OCI-LY1 (cell line): ENCODE measurements at regions not wholly inside any gene's neighbourhood (a gene's known extent, or its start where the extent isn't known, plus 50 kb on each side); places are given as distances from the start of the nearest gene placed in this dataset.

Source experiments
- H2AFZ ChIP-seq: fragments of 200-600 bp; sonication (generic), shearing (Covaris generic); 2 replicates; pipeline ENCODE4 v1.6.0; 2014; ENCODE audit warnings: antibody characterized with exemption, mild to moderate bottlenecking, low read length
- H3F3A ChIP-seq: fragments of 200-600 bp; sonication (generic), shearing (Covaris generic); 2 replicates; pipeline ENCODE4 v1.6.0; 2014; ENCODE audit warnings: mild to moderate bottlenecking, antibody characterized with exemption, low read length, moderate library complexity; ENCODE audit not compliant: insufficient read depth
- H3K27ac ChIP-seq: fragments of 200-600 bp; sonication (generic); 2 replicates; pipeline ENCODE4 v1.5.1; 2014; ENCODE audit warnings: low read length, mixed run types, mild to moderate bottlenecking, low read depth; ENCODE audit not compliant: poor library complexity, severe bottlenecking
- H3K27me3 ChIP-seq: fragments of 200-600 bp; sonication (generic); 2 replicates; pipeline ENCODE4 v1.6.0; 2014; ENCODE audit warnings: antibody characterized with exemption, mild to moderate bottlenecking, low read length, moderate library complexity; ENCODE audit not compliant: insufficient read depth
- H3K36me3 ChIP-seq: fragments of 200-600 bp; sonication (generic); 2 replicates; pipeline ENCODE4 v1.6.1; 2014; ENCODE audit warnings: mild to moderate bottlenecking, antibody characterized with exemption, low read length, moderate library complexity, mixed read lengths; ENCODE audit not compliant: insufficient read depth
- H3K4me1 ChIP-seq: fragments of 200-600 bp; sonication (generic); 2 replicates; pipeline ENCODE4 v1.5.1; 2014; ENCODE audit warnings: mild to moderate bottlenecking, low read length, moderate library complexity; ENCODE audit not compliant: insufficient read depth, severe bottlenecking
- H3K4me2 ChIP-seq: fragments of 200-600 bp; sonication (generic), shearing (Covaris generic); 2 replicates; pipeline ENCODE4 v1.6.1; 2014; ENCODE audit warnings: low read length
- H3K4me3 ChIP-seq: fragments of 200-600 bp; sonication (generic); 2 replicates; pipeline ENCODE4 v1.5.1; 2014; ENCODE audit warnings: low read length, low read depth, mild to moderate bottlenecking, mixed read lengths; ENCODE audit not compliant: poor library complexity, severe bottlenecking
- H3K79me2 ChIP-seq: fragments of 200-600 bp; shearing (Covaris generic); 2 replicates; pipeline ENCODE4 v1.6.1; 2016; ENCODE audit warnings: mixed run types, low read length, mixed read lengths; ENCODE audit not compliant: insufficient read depth
- H3K9ac ChIP-seq: fragments of 200-600 bp; sonication (generic), shearing (Covaris generic); 2 replicates; pipeline ENCODE4 v1.6.1; 2014; ENCODE audit warnings: mild to moderate bottlenecking, low read length, mixed read lengths
- H3K9me2 ChIP-seq: fragments of 200-600 bp; sonication (generic), shearing (Covaris generic); 2 replicates; pipeline ENCODE4 v1.6.1; 2014; ENCODE audit warnings: low read depth, mild to moderate bottlenecking, low read length, mixed read lengths
- H3K9me3 ChIP-seq: fragments of 200-600 bp; shearing (Covaris generic); 2 replicates; pipeline ENCODE4 v1.6.1; 2014; ENCODE audit warnings: low read length, mixed read lengths
- H4K20me1 ChIP-seq: fragments of 200-600 bp; sonication (generic), shearing (Covaris generic); 2 replicates; pipeline ENCODE4 v1.6.0; 2016; ENCODE audit warnings: mild to moderate bottlenecking, low read length; ENCODE audit not compliant: insufficient read depth
- CTCF ChIP-seq: fragments of 200-600 bp; sonication (generic), shearing (Covaris generic); IDR thresholded peaks from 2 replicates; pipeline ENCODE4 v1.5.1; 2017; ENCODE audit warnings: mild to moderate bottlenecking, antibody characterized with exemption, low read length, moderate library complexity, mixed read lengths
- EZH2 ChIP-seq: fragments of 200-600 bp; sonication (generic), shearing (Covaris generic); IDR thresholded peaks from 2 replicates; pipeline ENCODE4 v1.8.0; 2017; ENCODE audit warnings: borderline replicate concordance, mixed run types, mild to moderate bottlenecking, antibody characterized with exemption, low read length, moderate library complexity, mixed read lengths

- H3K27me3 ChIP-seq = no peaks in the 10 kb centered on the region
- H4K20me1 ChIP-seq = no peaks in the 10 kb centered on the region
- no peak overlapping the region for H3K4me2 ChIP-seq
- H3K4me1 ChIP-seq = no peaks in the 10 kb centered on the region
- H3K9me3 ChIP-seq = no peaks in the 10 kb centered on the region
- H2AFZ ChIP-seq = no peak overlapping the region
- H3K9me2 ChIP-seq = no peaks in the 10 kb centered on the region
- H3K36me3 ChIP-seq = no peaks in the 10 kb centered on the region
- H3K4me3 ChIP-seq = no peak overlapping the region
- H3K79me2 ChIP-seq = no peaks in the 10 kb centered on the region
- no peak overlapping the region for H3K9ac ChIP-seq
- no peaks in the 10 kb centered on the region for H3F3A ChIP-seq
- no peak overlapping the region for H3K27ac ChIP-seq
- TF ChIP-seq CTCF (no peak), EZH2 (no peak)
Measured at GRCh38 chr14:38762845-38763244, 340.2 kb downstream of the SEC23A start.

DNA sequence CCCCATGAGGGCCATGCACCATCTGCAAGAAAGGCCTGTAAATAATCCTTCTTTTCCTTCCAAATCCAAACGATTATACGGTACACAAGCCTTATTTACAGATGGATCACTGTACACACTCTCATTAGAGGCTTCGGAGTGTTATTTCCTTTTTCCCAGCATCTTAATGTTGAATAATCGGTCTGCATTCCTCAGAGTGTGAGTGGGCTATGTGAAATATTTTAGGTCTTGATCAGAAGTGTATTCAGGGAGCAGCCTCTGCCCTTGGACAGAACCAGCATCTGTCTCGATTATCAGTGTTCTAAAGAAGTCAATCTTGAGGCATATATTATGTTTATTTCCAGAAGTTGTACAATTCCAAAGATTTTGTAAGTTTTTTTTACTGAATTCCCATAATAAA lies 340.6 kb downstream of the SEC23A start:
- H3K9me2 ChIP-seq = no peaks in the 10 kb centered on the region
- H3K4me3 ChIP-seq = no peak overlapping the region
- no peak overlapping the region for H3K4me2 ChIP-seq
- no peak overlapping the region for H2AFZ ChIP-seq
- H3K4me1 ChIP-seq = no peaks in the 10 kb centered on the region
- H3K9me3 ChIP-seq = no peaks in the 10 kb centered on the region
- H3K79me2 ChIP-seq = no peaks in the 10 kb centered on the region
- no peaks in the 10 kb centered on the region for H4K20me1 ChIP-seq
- H3K27ac ChIP-seq = no peak overlapping the region
- H3K9ac ChIP-seq = no peak overlapping the region
- no peaks in the 10 kb centered on the region for H3K27me3 ChIP-seq
- TF ChIP-seq EZH2 = no peak
- no peak for TF ChIP-seq CTCF
- no peaks in the 10 kb centered on the region for H3F3A ChIP-seq
- no peaks in the 10 kb centered on the region for H3K36me3 ChIP-seq

- Histone ChIP-seq H3K79me2 (no peaks in the 10 kb centered on the region), H2AFZ (no peak overlapping the region), H3K4me3 (no peak overlapping the region), H3K9ac (no peak overlapping the region), H4K20me1 (no peaks in the 10 kb centered on the region), H3K36me3 (no peaks in the 10 kb centered on the region), H3K27ac (no peak overlapping the region), H3K4me1 (no peaks in the 10 kb centered on the region), H3K9me2 (no peaks in the 10 kb centered on the region), H3K4me2 (no peak overlapping the region), H3F3A (no peaks in the 10 kb centered on the region), H3K9me3 (no peaks in the 10 kb centered on the region), H3K27me3 (no peaks in the 10 kb centered on the region)
- TF ChIP-seq CTCF = no peak
- TF ChIP-seq EZH2 = no peak
Measured at GRCh38 chr14:38761033-38761432, 342.0 kb downstream of the SEC23A start.
